ENCODE measurements at regions not wholly inside any gene's neighbourhood (a gene's known extent, or its start where the extent isn't known, plus 50 kb on each side); places are given as distances from the start of the nearest gene placed in this dataset.

DNA sequence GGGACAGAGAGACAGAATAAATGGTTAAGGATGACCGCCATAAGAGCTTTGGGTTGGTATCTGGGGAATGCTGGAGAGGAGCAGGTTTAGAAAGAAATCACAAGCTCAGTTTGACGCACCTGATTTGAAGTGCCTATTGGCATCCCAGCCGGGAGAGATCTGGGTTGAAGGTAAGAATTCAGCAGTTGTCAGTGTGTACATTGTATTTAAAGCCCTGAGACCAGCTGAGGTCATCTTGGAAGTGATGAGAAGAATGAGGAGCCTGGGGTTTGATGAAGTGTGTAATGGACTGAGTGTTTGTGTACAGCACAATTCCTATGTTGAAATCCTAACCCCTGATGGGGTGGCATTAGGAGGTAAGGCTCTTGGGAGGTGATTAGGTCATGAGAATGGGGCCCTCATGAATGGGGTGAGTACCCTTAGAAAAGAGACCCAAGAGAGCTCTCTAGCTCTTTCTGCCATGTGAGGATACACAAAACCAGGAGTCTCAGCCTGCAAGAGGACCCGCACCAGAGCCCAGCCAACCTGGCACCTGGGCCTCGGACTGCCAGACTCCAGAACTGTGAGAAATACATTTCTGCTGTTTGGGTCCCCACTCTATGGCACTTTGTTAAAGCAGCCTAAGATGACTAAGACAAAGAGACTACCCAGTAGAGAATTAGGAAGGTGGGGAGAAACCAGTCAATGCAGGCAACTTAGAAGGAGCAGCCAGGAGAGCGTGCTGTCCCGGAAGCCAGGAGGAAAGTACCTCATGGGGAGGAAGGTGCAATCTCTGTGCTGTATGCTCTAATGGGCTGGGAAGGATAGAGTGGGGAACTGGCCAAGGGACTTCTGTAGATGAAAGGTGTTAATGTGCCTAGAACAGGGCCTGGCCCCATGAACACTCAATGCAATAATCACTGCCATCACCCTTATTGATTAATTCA lies 133.7 kb upstream of the SLC24A3 start:
- DNase-seq (ENCODE audit: low spot score) = no peak

DNA sequence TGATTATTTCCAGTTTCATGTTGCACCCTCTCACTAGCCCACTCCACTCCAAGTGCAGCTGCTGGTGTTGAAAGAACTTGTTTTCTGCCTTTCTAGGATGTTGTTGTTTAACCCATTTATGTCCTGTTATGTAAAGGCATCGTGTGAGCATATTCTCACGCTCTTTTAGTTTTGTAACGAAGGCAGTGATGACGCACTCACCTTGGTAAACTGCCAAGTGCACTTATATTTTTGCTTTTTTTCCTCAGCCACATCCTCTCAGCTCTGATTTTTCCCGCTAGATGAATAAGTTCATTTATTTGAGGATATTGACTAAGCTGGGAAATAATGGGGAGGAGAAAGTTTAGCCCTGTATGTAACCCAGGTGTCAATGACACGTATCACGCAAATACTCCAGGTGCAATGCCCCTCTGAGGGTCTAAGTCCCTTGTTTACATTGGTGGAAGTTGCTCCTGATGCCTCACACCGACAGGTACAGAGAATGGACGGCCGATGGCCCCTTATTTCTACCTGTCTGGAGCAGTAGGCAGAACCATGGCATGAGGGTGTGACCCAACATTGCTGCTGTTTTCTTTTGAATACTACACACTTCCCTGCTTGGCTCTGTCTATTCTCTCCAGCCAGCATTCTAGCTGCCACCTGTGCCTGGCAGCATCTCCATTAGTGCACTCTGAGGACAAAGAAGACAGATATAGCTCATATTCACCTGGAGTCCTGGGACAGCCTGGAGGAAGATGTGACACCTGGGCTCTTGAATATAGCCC lies 132.7 kb upstream of the SLC24A3 start:
- DNase-seq (ENCODE audit: low spot score) = no peak

GRCh38 chr20:19081937-19082336 lies 130.5 kb upstream of the SLC24A3 start:
- DNase-seq (ENCODE audit: low spot score) = no peak

DNA sequence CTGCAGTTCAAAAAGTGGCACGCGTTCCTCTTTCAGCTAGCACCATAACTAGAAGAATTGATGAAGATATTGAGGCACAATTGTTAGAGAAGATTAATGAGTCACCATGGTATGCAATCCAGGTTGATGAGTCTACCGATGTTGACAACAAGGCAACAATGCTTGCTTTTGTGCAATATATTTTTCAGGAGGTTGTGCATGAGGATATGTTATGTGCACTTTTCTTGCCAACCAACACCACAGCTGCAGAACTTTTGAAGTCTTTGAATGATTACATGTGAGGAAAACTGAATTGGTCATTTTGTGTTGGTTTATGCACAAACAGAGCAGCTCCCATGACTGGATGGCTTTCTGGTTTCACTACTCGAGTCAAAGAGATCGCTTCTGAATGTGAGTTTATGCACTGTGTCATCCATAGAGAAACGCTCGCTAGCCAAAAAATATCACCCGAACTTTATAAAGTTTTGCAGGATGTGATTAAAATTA lies 129.3 kb upstream of the SLC24A3 start:
- DNase-seq (ENCODE audit: low spot score) = no peak

DNA sequence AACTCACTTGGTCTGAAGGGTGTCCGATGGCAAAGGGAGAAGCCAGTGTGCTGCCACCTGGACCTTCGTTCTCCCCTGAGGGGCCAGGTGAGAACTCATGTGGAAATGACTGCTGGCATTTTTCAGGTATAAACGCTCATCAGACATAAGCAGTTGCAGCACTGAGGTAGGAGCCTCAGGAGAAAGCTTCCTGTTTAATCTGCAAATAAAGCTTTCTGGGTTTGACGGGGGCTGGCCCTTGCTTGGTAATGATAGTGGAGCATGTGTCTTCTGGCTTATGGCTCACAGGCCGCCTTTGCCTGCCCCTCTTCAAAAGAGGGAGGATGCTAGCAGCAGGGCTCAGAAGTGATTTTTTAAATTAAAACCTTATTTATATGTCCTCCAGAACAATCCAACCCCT lies 122.1 kb upstream of the SLC24A3 start:
- DNase-seq (ENCODE audit: low spot score) = no peak

- DNase-seq (ENCODE audit: low spot score) = no peak
These were observed 117.4 kb upstream of the SLC24A3 start for GRCh38 chr20:19094959-19095541.

DNA sequence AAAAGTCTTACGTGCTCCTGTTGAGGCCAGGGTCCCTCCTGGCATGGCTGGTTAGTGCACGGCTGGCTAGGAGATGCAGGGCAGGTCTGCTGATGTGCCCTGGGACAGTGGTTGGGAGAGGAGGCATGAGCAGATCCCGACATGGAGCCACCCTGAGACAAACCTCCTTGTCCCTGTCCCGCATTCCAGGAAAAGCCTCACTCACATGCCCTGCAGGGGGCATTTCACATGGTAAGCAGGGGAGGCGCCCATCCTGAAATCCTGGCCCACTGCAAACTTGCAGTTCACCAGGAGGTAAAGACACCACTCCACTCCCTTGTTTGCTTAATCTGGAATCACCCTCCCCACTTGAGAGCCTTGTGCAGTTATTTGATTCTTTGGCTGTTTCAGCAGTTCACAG lies 116.7 kb upstream of the SLC24A3 start:
- DNase-seq (ENCODE audit: low spot score) = no peak

- no peak for DNase-seq (ENCODE audit: low spot score)
These were observed 115.6 kb upstream of the SLC24A3 start for GRCh38 chr20:19096843-19097242.

GRCh38 chr20:19098117-19098516 lies 114.3 kb upstream of the SLC24A3 start:
- no peak for DNase-seq (ENCODE audit: low spot score)

GRCh38 chr20:19098806-19099578 lies 113.5 kb upstream of the SLC24A3 start:
- no peak for DNase-seq (ENCODE audit: low spot score)

DNA sequence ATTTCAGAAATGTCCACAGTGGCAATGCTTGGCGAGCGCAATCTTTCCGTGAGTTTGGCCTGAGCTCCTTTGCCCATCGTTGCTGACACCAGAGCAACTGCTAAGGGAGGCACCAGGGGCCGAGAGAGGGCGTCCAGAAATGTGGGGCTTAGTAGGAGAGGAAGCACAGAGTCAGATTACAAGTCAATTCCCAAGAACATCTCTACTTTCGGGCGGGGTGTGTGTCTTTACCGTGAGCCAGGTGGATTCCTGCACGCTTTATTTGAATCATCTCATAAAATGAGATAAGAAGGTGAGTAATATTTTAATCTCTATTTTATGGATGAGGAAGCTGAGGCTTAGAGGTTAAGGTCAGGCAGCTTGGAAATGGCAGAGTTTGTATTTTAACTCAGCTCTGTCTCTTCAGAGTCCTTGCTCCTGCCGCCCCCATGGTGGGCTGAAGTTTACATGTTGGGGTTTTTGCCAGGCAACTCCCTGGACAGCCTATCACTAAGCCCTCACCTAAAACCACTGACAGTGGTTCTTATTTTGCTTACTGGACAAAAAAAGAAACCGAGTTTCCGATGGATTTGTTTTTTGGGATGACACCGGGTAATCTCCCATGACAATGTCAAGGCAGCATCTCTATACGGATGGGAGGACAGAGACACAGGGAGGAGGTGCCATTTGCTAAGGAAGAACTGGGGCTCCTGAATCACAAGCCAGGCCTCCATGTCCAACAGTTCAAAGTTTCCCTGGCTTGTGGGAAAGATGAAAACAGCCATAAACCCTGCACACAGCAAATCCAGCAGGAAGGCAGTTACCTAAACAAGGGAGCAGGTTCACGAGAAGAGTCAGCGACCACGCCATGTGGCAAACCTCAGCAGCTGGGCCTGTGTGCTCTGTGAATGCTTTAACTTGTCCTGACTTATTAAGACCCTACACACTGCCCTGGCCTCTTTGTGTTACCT lies 112.6 kb upstream of the SLC24A3 start:
- no peak for DNase-seq (ENCODE audit: low spot score)

GRCh38 chr20:19100975-19101374 lies 111.5 kb upstream of the SLC24A3 start:
- DNase-seq (ENCODE audit: low spot score) = no peak

- DNase-seq (ENCODE audit: low spot score) = no peak
These were observed 108.3 kb upstream of the SLC24A3 start for GRCh38 chr20:19104186-19104585.

GRCh38 chr20:19108155-19108554 lies 104.3 kb upstream of the SLC24A3 start:
- DNase-seq (ENCODE audit: low spot score) = no peak

- no peak for DNase-seq (ENCODE audit: low spot score)
These were observed 102.2 kb upstream of the SLC24A3 start for GRCh38 chr20:19110285-19110684.

DNA sequence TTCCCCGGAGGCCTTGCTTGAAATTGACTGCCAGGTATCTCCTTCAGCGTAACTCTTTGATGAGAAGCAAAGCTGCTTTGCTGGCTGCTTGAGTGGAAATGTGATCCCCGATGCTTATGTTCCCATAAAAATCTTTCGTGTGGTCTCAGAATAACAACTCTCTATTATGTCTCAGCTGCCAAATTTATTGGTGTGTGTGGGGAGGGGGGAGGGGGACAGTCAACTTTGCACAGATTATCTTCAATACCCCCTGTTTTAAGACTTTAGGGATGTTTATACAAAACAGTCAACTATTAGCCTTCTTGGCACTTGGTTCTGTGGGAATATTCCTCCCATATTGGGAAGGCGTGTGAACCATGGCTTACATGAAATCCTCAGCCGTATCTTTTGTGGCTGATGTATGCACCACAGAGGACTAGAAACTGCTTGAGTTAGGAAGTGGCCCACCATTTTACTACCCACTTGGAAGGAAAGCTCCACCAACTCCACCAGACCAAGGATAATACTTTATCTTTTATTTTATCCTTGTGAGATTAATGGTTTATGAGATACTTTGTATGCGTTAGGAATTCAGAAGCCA lies 101.5 kb upstream of the SLC24A3 start:
- no peak for DNase-seq (ENCODE audit: low spot score)

DNA sequence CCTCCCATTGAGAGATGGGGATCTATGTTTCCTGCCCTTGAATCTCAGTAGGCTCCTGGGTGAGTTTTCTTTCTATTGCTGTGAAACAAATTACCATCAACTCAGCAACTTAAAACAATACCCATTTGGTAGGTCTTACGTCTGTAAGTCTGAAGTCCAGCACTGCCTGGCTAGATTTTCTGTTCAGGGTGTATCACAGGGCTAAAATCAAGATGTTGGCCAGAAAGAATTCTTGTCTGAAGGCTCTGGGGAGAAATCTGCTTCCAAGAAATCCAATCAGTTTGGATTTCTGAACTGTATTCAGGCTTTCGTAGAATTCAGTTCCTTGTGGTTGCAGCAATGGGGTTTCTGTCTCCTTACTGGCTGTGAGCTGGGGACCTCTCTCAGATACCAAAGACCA lies 99.6 kb upstream of the SLC24A3 start:
- no peak for DNase-seq (ENCODE audit: low spot score)

- DNase-seq (ENCODE audit: low spot score) = no peak
These were observed 99.0 kb upstream of the SLC24A3 start for GRCh38 chr20:19113343-19113930.

DNA sequence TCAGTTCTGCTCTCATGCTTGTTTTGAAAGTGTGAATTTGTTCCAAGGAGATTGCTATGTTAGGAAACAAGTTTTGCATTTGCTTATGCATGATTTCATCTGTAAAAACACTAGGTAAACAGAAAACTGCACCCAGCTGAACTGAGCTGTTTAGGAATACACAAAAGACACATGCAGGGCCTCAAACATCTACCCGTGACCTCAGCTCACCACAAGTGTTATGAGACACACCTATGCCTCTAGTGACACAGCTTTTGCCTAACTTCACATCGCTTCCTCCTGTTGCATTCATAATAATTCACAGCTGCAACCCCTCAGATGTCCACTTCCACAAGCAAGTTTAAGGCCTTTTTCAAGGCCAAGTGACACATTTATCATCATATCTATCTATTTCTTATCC lies 98.0 kb upstream of the SLC24A3 start:
- DNase-seq (ENCODE audit: low spot score) = no peak

DNA sequence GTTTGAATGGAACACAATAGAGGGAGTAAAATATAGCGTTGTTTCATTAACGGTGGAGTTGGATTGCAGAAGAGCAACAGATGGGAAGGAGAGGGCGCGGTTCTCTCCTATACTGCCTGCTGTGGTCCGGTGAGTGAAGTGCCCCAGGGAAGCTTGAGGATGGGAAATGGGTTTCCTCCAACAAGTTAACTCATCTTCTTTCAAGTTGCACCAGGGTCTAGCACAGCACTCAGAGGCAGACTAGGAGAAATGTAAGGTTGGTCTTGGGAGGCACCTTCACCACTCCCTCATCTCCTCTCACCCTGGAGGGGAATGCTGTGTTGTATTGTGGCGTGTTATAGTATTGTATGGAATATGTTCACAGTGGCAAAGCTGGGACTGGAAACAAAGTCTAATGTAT lies 96.9 kb upstream of the SLC24A3 start:
- DNase-seq (ENCODE audit: low spot score) = no peak
